ENCODE measurements at regions not wholly inside any gene's neighbourhood (a gene's known extent, or its start where the extent isn't known, plus 50 kb on each side); places are given as distances from the start of the nearest gene placed in this dataset.

GRCh38 chr10:4533621-4534020 is 292.4 kb upstream of the AKR1E2 start:
- TF ChIP-seq CTCF (conservative IDR thresholded peaks at IDR 0.05), result no peak
- Histone ChIP-seq H2BK20ac (ENCODE audit: low read depth, low read length, poor library complexity, severe bottlenecking) (no peak overlapping the region), H3K27ac (ENCODE audit: insufficient read length, low read depth, low read length) (no peak overlapping the region), H3K4ac (ENCODE audit: low read depth, low read length) (no peak overlapping the region), H2BK15ac (ENCODE audit: low read depth, low read length) (no peak overlapping the region), H4K8ac (replicated peaks; ENCODE audit: insufficient read length, low read depth, low read length) (no peak overlapping the region), H2BK5ac (ENCODE audit: insufficient read length, low read length) (no peak overlapping the region), H3K18ac (ENCODE audit: insufficient read length, low read depth, low read length) (no peak overlapping the region), H2AK5ac (ENCODE audit: insufficient read length, low read length) (no peak overlapping the region), H2BK12ac (ENCODE audit: insufficient read length, low read depth, low read length) (no peak overlapping the region), H3K9me3 (ENCODE audit: control insufficient read depth, low read depth, low read length) (no peaks in the 10 kb centered on the region), H3T11ph (ENCODE audit: low read length) (no peak overlapping the region), H4K5ac (ENCODE audit: insufficient read length, low read depth, low read length) (no peak overlapping the region), H3K23me2 (ENCODE audit: insufficient read length, low read depth, low read length, poor library complexity, severe bottlenecking) (no peaks in the 10 kb centered on the region), H3K4me1 (ENCODE audit: insufficient read depth, low read length) (no peaks in the 10 kb centered on the region), H4K91ac (ENCODE audit: insufficient read length, low read depth, low read length) (no peak overlapping the region), H2BK120ac (ENCODE audit: low read depth, low read length, poor library complexity, severe bottlenecking) (no peak overlapping the region), H3K9ac (ENCODE audit: extremely low read depth, insufficient read length, low read length) (no peak overlapping the region), H3K79me1 (ENCODE audit: insufficient read depth, low read depth, low read length, poor library complexity, severe bottlenecking) (no peaks in the 10 kb centered on the region), H2AFZ (ENCODE audit: low read length) (no peak overlapping the region), H3K14ac (ENCODE audit: insufficient read depth, low read length) (no peak overlapping the region), H4K20me1 (ENCODE audit: control insufficient read depth, insufficient read depth, insufficient read length) (no peaks in the 10 kb centered on the region), H3K27me3 (ENCODE audit: insufficient read depth, low read length) (no peaks in the 10 kb centered on the region), H3K23ac (ENCODE audit: insufficient read length, low read depth, low read length) (no peak overlapping the region), H3K56ac (ENCODE audit: insufficient read length, low read depth, low read length) (no peak overlapping the region), H3K79me2 (ENCODE audit: insufficient read depth, low read length) (no peaks in the 10 kb centered on the region), H3K4me2 (ENCODE audit: insufficient read depth, insufficient read length, low read length) (no peak overlapping the region)
- Mint-ChIP-seq H3K27ac (no peak overlapping the region), H3K4me1 (no peaks in the 10 kb centered on the region), H3K9me3 (peaks cover 9 to 12% of the 10 kb centered on the region in 2 experiments; a peak in 3 of 5 replicates), H3K36me3 (ENCODE audit: insufficient read depth in 1 of 3, low read depth in 3 of 3) (no peaks in the 10 kb centered on the region; a peak in 1 of 7 replicates), H3K4me3 (no peak overlapping the region), H3K27me3 (ENCODE audit: low read depth) (no peaks in the 10 kb centered on the region)
- no CpG with 5 or more reads among the region's 6 CpGs for WGBS (ENCODE audit: extremely low coverage, insufficient read length, low lambda C conversion rate)
- DNase-seq, result no peak
